ENCODE measurements at regions not wholly inside any gene's neighbourhood (a gene's known extent, or its start where the extent isn't known, plus 50 kb on each side); places are given as distances from the start of the nearest gene placed in this dataset.

- intact Hi-C loops (cut with DNase I): no loop called here
- no peak for TF ChIP-seq CTCF (IDR thresholded peaks at IDR 0.05)
- DNase-seq (no peak), ATAC-seq (no peak)
- Histone ChIP-seq H3K9me3 (no peaks in the 10 kb centered on the region), H3K4me3 (no peak overlapping the region), H3K4me1 (no peaks in the 10 kb centered on the region), H3K36me3 (no peaks in the 10 kb centered on the region), H3K27ac (no peak overlapping the region), H3K27me3 (no peaks in the 10 kb centered on the region)
These were observed 639.0 kb upstream of the ATXN7L3B start for GRCh38 chr12:73898645-73899044.

GRCh38 chr12:73902260-73902659, 635.4 kb upstream of the ATXN7L3B start:
- H3K4me3 ChIP-seq: no peak overlapping the region
- no peak for TF ChIP-seq CTCF (IDR thresholded peaks at IDR 0.05)
- H3K27ac ChIP-seq: no peak overlapping the region
- ATAC-seq (no peak), DNase-seq (no peak)
- no peaks in the 10 kb centered on the region for H3K4me1 ChIP-seq
- H3K36me3 ChIP-seq: no peaks in the 10 kb centered on the region
- H3K27me3 ChIP-seq: no peaks in the 10 kb centered on the region
- no peaks in the 10 kb centered on the region for H3K9me3 ChIP-seq
- intact Hi-C loops (cut with DNase I): no loop called here

GRCh38 chr12:73906757-73907156, 630.9 kb upstream of the ATXN7L3B start:
- no peak overlapping the region for H3K27ac ChIP-seq
- DNase-seq: no peak
- H3K27me3 ChIP-seq: no peaks in the 10 kb centered on the region
- no peaks in the 10 kb centered on the region for H3K4me1 ChIP-seq
- no peak for TF ChIP-seq CTCF (IDR thresholded peaks at IDR 0.05)
- no peaks in the 10 kb centered on the region for H3K36me3 ChIP-seq
- no peak overlapping the region for H3K4me3 ChIP-seq
- no peaks in the 10 kb centered on the region for H3K9me3 ChIP-seq
- intact Hi-C loops (cut with DNase I): no loop called here
- no peak for ATAC-seq

DNA sequence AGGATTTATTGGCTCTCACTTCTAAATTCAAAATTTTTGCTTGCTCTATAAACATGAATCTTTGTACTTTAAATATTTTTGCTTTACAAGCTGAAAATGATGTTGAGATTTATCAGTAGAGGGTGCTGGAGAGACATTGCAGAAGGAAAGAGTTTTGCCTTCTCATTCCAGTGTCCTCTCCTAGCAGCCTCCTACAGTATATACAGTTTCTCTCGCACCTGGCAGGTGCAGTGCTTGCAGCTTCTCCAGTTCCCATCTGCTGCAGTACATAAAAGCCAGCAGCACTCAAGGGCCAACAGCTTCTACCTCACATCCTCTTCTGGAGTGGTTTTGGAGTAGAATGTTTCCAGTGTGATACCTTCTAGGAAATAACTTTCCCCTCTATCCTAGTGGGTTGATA, 601.8 kb upstream of the ATXN7L3B start:
- no peak for DNase-seq

DNA sequence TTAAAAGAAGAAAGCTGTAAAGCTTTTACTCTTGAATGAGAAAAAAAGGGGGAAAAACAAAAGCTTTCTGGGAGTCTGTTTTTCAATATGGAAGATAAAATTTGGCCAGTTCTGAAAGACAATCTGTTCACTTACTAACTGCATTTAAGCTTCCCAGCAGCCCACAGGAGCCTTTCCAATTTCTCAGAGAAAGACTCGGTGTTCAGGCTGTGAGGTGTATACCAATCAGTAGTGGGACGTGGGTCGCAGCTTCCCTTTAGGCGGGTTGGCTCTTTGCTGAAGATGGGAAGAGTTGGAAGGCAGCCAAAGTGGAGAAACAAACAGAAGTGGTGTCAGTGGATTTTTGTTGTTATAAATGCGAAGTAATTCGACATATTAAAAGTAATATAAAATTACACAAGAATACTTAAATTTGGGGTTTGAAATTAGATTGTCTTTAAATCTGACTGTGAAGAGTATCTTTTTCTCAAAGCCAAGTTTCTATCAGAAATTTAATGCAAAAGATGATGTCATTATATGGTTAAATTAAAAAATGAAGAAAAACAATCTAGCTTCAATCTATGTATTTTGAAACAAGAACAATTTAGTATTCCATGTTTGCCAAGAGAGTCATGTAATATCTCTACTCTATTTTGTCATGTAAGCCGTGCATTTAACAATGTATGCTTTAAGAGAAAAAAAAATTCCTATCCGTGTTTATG, 590.2 kb upstream of the ATXN7L3B start:
- DNase-seq: no peak
- no peaks in the 10 kb centered on the region for H3K4me1 ChIP-seq
- H3K4me3 ChIP-seq: no peak overlapping the region
- intact Hi-C loops (cut with DNase I): no loop called here
- ATAC-seq: no peak
- H3K27me3 ChIP-seq: no peaks in the 10 kb centered on the region
- TF ChIP-seq CTCF (IDR thresholded peaks at IDR 0.05): no peak
- no peak overlapping the region for H3K27ac ChIP-seq
- H3K9me3 ChIP-seq: no peaks in the 10 kb centered on the region
- H3K36me3 ChIP-seq: no peaks in the 10 kb centered on the region

More for the DNA sequence above, 601.8 kb upstream of the ATXN7L3B start:
- H3K9me3 ChIP-seq: no peaks in the 10 kb centered on the region
- intact Hi-C loops (cut with DNase I): no loop called here
- no peak for TF ChIP-seq CTCF (IDR thresholded peaks at IDR 0.05)
- no peak overlapping the region for H3K27ac ChIP-seq
- H3K4me1 ChIP-seq: no peaks in the 10 kb centered on the region
- no peak overlapping the region for H3K4me3 ChIP-seq
- H3K27me3 ChIP-seq: no peaks in the 10 kb centered on the region
- no peaks in the 10 kb centered on the region for H3K36me3 ChIP-seq
- no peak for ATAC-seq

DNA sequence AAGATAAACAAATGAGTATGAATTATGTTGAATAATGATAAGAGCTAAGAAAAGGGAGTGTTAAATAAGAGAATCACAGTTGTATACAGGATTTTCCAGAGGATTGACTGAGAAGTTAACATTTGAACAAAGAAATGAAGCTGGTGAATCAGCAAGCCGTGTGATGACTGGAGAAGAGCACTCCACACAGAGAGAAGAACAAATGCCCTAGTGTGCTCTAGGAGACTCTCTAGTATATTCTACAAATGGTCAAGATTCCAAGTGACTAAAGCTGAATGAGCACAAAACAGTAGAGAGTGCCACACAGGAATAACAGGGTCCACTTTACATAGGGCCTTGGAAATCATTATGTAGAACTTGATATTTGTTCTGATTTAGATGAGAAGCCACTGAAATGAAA, 587.1 kb upstream of the ATXN7L3B start:
- ATAC-seq (no peak), DNase-seq (no peak)
- Histone ChIP-seq H3K9me3 (no peaks in the 10 kb centered on the region), H3K36me3 (no peaks in the 10 kb centered on the region), H3K27me3 (no peaks in the 10 kb centered on the region), H3K4me1 (no peaks in the 10 kb centered on the region), H3K27ac (no peak overlapping the region), H3K4me3 (no peak overlapping the region)
- TF ChIP-seq CTCF (IDR thresholded peaks at IDR 0.05): no peak
- intact Hi-C loops (cut with DNase I): no loop called here
